ENCODE measurements at regions not wholly inside any gene's neighbourhood (a gene's known extent, or its start where the extent isn't known, plus 50 kb on each side); places are given as distances from the start of the nearest gene placed in this dataset.

DNA sequence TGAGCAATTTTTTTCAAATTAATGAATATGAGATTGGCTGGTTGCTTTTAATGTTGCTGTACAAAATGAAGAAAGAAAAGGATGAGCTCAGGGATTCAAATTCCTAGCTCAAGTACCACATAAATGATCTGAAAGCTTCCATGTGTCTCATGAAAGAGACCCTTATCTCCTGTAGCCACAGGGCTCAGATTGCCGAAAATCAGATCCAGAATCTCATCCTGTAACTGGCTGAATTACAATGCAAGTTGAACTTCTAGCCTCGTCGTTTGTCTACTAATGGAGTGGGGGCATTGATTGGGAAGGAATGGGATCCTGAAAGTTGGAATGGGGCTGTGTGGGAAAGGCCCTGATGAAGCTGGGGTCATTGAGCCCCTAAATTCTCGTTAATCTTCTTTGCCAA, 143.4 kb upstream of the ATP6AP2 start:
- TF ChIP-seq, protein P1, sequence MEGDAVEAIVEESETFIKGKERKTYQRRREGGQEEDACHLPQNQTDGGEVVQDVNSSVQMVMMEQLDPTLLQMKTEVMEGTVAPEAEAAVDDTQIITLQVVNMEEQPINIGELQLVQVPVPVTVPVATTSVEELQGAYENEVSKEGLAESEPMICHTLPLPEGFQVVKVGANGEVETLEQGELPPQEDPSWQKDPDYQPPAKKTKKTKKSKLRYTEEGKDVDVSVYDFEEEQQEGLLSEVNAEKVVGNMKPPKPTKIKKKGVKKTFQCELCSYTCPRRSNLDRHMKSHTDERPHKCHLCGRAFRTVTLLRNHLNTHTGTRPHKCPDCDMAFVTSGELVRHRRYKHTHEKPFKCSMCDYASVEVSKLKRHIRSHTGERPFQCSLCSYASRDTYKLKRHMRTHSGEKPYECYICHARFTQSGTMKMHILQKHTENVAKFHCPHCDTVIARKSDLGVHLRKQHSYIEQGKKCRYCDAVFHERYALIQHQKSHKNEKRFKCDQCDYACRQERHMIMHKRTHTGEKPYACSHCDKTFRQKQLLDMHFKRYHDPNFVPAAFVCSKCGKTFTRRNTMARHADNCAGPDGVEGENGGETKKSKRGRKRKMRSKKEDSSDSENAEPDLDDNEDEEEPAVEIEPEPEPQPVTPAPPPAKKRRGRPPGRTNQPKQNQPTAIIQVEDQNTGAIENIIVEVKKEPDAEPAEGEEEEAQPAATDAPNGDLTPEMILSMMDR (IDR thresholded peaks at IDR 0.05): no peak
- Mint-ChIP-seq H3K27ac (ENCODE audit: unreplicated experiment) (no peak overlapping the region), H3K4me1 (ENCODE audit: low read depth) (peaks cover 13% of the 10 kb centered on the region), H3K27me3 (ENCODE audit: low read depth) (no peaks in the 10 kb centered on the region), H3K36me3 (ENCODE audit: low read depth) (no peaks in the 10 kb centered on the region), H3K4me3 (ENCODE audit: unreplicated experiment) (no peak overlapping the region), H3K9me3 (ENCODE audit: low read depth) (no peaks in the 10 kb centered on the region)
- no peak for DNase-seq (ENCODE audit: low spot score)

DNA sequence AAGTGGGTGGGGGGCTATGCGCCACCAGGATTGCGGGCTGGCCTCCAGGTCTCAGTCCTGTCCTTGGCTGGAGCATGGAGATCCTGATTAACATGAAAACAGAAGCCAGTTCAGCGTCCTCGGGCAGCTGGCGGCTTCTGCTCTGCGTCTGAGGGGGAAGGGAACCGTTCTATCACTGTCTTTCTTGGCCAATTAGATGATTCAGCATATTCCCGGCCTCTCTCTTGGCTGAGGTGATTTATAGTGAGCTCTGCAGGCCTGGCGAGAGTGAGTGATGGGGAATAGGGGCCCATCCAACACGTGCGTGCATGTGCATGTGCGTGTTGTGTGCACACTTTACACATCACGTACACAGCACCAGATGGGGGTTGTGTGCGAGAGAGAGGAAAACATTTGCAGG, 145.8 kb upstream of the ATP6AP2 start:
- Mint-ChIP-seq H3K4me3 (ENCODE audit: unreplicated experiment) (no peak overlapping the region), H3K27ac (ENCODE audit: unreplicated experiment) (no peak overlapping the region), H3K9me3 (ENCODE audit: low read depth) (peaks cover 10% of the 10 kb centered on the region)

DNA sequence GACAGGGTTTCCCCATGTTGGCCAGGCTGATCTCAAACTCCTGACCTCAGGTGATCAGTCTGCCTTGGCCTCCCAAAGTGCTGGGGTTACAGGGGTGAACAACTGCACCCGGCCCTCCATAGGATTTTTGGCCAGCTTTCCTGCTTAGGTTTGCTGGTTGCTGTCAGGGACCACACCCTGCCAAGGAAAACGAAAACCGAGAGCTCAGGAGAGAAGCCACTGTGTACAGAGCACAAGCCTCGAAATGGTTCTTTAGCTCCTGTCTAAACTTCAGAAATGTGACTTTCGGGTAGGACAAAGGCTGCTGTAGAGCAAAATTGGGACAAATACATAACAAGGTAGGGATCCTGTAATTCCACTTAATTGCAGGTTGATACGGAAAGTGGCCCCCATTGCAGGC, 146.3 kb upstream of the ATP6AP2 start:
- no peak overlapping the region for H3K4me3 Mint-ChIP-seq (ENCODE audit: unreplicated experiment)
- DNase-seq (ENCODE audit: low spot score): no peak
- peaks cover 10% of the 10 kb centered on the region for H3K9me3 Mint-ChIP-seq (ENCODE audit: low read depth)
- no peaks in the 10 kb centered on the region for H3K36me3 Mint-ChIP-seq (ENCODE audit: low read depth)
- no peak overlapping the region for H3K27ac Mint-ChIP-seq (ENCODE audit: unreplicated experiment)
- TF ChIP-seq, protein P1 (IDR thresholded peaks at IDR 0.05): no peak
- H3K27me3 Mint-ChIP-seq (ENCODE audit: low read depth): no peaks in the 10 kb centered on the region
- peaks cover 13% of the 10 kb centered on the region for H3K4me1 Mint-ChIP-seq (ENCODE audit: low read depth)

More for the DNA sequence above, 145.8 kb upstream of the ATP6AP2 start:
- H3K4me1 Mint-ChIP-seq (ENCODE audit: low read depth): peaks cover 13% of the 10 kb centered on the region
- DNase-seq (ENCODE audit: low spot score): no peak
- H3K36me3 Mint-ChIP-seq (ENCODE audit: low read depth): no peaks in the 10 kb centered on the region
- TF ChIP-seq, protein P1 (IDR thresholded peaks at IDR 0.05): no peak
- H3K27me3 Mint-ChIP-seq (ENCODE audit: low read depth): no peaks in the 10 kb centered on the region

DNA sequence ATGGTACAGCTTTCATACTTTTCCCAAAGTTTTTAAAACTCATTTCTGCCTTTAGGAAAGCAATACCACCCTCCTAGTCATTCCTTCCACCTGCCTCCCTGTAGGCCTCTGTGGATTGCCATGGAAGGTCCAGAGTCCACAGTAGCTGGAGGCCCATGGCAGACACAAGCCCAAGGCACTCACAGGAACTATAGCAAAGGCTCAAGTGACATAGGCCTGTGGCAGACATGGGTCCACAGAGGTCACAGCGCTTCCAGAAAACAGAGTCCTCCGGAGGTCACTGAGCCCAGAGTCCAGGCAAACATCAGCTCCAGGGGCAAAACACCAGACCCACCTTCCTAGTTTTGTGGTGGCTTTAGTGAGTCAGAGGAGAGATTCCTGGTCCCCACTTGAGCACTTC, 147.6 kb upstream of the ATP6AP2 start:
- TF ChIP-seq, protein P1 (IDR thresholded peaks at IDR 0.05): no peak
- no peak overlapping the region for H3K4me3 Mint-ChIP-seq (ENCODE audit: unreplicated experiment)
- peaks cover 10% of the 10 kb centered on the region for H3K4me1 Mint-ChIP-seq (ENCODE audit: low read depth)
- peaks cover 18% of the 10 kb centered on the region for H3K9me3 Mint-ChIP-seq (ENCODE audit: low read depth)
- no peak for DNase-seq (ENCODE audit: low spot score)
- H3K27me3 Mint-ChIP-seq (ENCODE audit: low read depth): no peaks in the 10 kb centered on the region
- H3K36me3 Mint-ChIP-seq (ENCODE audit: low read depth): no peaks in the 10 kb centered on the region
- no peak overlapping the region for H3K27ac Mint-ChIP-seq (ENCODE audit: unreplicated experiment)

DNA sequence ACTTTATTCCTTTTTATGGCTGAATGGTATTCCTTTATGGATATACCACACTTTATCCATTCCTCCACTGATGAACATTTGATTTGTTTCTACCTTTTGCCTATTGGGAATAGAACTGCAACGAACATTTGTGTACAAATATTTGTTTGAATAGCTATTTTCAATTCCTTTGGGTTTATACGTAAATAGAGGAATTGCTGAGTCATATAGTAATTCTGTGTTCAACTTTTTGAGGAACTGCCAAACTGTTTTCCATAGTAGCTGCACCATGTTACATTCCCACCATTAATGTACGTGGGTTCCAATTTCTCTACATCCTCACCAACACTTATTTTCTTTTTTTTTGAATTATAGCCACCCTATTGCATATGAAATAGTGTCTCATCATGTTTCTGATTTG, 156.5 kb upstream of the ATP6AP2 start:
- DNase-seq (ENCODE audit: low spot score): no peak
- H3K4me1 Mint-ChIP-seq (ENCODE audit: low read depth): no peaks in the 10 kb centered on the region
- peaks cover 44% of the 10 kb centered on the region for H3K9me3 Mint-ChIP-seq (ENCODE audit: low read depth)
- H3K4me3 Mint-ChIP-seq (ENCODE audit: unreplicated experiment): no peak overlapping the region
- TF ChIP-seq, protein P1 (IDR thresholded peaks at IDR 0.05): no peak
- H3K36me3 Mint-ChIP-seq (ENCODE audit: low read depth): no peaks in the 10 kb centered on the region
- no peak overlapping the region for H3K27ac Mint-ChIP-seq (ENCODE audit: unreplicated experiment)
- H3K27me3 Mint-ChIP-seq (ENCODE audit: low read depth): no peaks in the 10 kb centered on the region
